ENCODE measurements at regions not wholly inside any gene's neighbourhood (a gene's known extent, or its start where the extent isn't known, plus 50 kb on each side); places are given as distances from the start of the nearest gene placed in this dataset.

DNA sequence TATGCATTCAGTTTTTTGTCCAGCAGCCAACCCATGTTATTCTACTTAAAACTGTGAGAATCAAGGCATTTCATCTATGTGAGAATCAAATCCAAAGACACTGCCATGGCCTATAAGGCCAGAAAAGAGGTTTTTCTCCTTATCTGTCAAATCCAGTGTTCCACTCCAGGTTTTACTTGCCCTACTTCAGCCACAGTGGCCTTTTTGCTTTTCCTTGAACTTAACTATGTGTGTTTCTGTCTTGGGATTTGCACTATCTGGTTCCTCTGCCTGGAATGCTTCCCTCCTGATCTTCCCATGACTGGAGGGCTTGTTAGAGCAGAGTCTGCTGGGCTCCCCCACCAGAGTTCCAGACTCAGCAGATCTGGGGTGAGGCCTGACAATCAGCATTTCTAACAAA is 113.1 kb upstream of the DOK5 start:
- DNase-seq (ENCODE audit: low read depth) = no peak

DNA sequence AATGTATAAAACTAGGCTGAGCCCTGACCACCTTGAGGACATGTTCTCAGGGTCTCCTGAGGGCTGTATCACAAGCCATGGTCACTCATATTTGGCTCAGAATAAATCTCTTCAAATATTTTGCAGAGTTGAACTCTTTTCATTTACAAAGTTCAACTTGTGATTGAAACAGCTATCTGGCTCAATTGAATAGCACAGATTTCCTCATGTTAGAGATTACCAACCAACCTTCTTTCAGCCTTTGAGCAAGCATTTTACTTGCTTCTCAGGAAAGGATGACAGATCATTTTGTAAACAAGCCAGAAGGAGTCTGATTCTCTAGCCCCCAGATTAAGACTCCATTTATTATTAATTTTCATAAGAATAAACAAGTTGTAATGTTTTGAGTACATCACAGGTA is 111.0 kb upstream of the DOK5 start:
- no peak for DNase-seq (ENCODE audit: low read depth)

GRCh38 chr20:54364919-54365318 is 110.5 kb upstream of the DOK5 start:
- DNase-seq (ENCODE audit: low read depth) = no peak

GRCh38 chr20:54366669-54367344 is 108.6 kb upstream of the DOK5 start:
- DNase-seq (ENCODE audit: low read depth) = no peak

- DNase-seq (ENCODE audit: low read depth) = no peak
Measured at GRCh38 chr20:54368570-54368969, 106.8 kb upstream of the DOK5 start.

GRCh38 chr20:54372313-54372712 is 103.1 kb upstream of the DOK5 start:
- no peak for DNase-seq (ENCODE audit: low read depth)

DNA sequence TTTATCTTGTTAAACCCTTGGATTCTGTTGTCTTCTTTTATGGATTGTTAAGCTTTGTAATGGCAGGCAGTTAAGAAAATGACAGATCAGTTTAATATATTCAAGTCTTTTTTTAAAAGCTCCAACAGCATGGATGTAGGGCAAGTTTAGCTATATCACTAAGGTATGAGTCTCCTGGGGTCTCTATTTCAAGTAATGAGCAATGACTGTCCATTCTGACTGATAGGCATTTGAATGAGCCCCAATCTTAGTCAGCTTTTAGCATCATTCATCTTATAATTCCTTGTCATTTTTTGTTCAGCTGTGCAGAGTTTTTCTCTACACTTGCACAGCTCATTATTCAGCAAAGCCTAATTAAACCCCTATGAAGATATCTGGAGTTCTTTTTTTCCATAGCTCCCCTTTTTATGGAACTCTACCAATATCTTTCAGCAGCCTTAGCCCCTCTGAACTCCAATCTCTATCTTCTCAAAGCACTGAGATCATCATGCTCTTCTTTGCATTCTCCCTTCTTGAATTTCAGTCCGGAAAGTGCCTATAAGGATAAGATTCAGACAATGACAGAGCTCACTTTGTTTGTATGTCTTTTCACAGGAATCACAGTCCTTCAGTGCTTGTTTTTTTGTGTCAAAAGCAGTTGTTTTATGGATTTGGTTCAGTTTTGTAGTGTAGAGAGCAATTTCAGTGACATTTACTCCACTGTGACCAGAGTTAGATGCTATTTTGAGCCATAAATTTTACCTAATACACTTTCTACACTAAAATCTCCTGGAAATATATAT is 97.2 kb upstream of the DOK5 start:
- no peak for DNase-seq (ENCODE audit: low read depth)

DNA sequence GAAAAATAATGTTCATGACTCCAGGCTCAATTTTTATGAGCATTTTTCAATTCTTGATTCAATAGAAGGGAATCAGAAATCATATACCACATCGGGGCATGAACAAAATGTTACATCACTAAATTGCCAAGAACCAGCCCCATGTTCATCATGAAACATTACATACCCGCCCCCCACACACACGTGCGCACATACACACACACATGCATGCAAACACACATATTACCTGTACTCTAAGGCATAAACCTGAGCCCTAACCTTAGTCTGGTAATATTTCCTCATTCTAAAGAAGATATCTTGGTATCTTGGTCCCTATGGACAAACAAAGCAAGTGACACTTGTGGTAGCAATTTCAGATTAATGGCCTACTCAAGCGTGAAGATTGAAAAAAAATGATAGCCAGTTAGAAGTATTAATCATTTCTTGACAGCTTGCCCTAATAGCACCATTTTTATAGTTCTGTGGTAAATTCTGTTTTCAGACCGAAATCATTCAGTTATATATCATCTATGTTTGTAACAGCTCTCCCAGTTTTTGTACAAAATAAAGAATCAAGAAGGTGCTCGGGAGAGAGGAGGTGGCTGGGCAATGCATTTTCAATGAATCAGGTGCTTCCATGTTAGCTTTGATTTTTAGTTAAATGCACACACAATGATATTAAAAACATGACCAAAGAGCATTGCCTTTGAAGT is 95.4 kb upstream of the DOK5 start:
- no peak for DNase-seq (ENCODE audit: low read depth)

DNA sequence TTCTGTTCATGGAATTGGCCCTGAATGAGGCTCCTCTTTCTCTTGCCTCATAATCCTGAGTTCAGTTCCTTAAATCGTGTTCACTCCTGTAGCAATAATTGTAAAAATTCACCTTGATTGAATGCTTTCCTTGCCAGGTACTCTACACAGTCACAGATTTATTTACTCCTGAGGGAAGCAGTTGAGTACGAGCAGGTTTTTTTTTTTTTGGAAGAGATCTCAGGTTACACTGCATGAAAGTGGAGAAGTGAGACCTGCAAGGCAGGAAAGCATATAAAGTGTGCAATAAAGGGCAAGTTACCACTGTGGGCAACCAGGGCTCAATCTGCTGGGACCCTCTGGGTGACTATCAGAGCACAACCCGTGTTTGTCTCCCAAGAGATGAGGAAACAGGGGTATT is 93.0 kb upstream of the DOK5 start:
- no peak for DNase-seq (ENCODE audit: low read depth)

- DNase-seq (ENCODE audit: low read depth) = no peak
Measured at GRCh38 chr20:54385746-54386145, 89.6 kb upstream of the DOK5 start.

- DNase-seq (ENCODE audit: low read depth) = no peak
Measured at GRCh38 chr20:54389596-54390280, 85.7 kb upstream of the DOK5 start.

DNA sequence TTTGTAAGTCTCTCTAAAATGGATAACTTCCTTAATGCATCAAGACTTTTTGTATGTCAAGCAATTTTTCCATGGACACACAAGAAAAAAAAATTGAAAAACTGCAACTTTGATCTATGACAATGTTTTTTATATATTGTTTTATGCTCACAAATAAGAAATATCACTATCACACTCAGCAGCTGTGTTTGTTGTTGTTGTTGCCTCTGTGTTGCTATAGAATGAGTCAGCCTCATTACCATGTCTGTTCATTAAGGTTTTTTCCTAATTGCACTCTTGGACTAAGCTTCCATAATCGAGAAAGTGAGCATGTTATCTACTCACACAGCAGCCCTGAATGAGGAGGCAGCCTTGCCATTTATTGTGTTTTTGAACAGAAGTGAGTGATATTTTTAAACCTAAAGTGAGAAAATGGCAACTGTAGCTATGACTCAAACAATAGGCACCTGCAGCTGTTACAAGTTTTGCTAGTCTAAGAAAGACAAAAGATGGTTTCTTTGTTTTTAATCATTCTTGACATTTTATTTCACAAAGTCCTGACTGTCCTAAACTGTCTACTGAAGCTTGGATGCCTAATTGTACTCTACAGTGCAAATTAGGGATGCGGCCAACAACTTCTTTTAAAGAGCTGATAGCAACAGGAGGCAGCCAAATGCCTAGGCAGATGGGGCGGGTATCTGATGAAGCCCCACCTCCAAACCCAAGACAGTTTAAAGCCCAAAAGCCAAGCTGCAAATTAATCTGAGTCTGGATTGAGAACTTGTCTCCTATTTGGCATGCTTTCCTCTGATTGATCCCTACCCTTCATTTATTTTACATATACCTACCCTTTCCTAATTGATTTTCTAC is 77.9 kb upstream of the DOK5 start:
- no peak for DNase-seq (ENCODE audit: low read depth)

GRCh38 chr20:54398814-54399213 is 76.6 kb upstream of the DOK5 start:
- no peak for DNase-seq (ENCODE audit: low read depth)

DNA sequence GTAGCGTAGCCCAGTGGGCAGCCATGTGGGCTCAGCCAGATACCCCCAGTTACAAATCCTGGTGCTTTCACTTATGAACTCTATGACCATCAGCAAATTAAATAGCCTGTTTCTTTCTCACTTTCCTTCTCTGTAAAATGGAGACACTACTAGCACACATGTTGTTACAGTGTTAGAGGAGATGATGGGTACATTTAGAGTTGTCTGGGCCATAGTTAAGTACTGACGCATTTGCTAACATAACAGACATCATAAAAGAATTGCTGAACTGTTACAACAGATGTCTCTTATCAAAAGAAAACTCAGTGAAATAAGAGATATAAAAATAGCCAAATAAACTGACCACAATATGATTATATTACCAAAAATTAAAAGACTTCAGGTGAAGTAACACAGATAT is 69.9 kb upstream of the DOK5 start:
- DNase-seq (ENCODE audit: low read depth) = no peak

- DNase-seq (ENCODE audit: low read depth) = no peak
Measured at GRCh38 chr20:54407459-54407858, 67.9 kb upstream of the DOK5 start.

- no peak for DNase-seq (ENCODE audit: low read depth)
Measured at GRCh38 chr20:54415967-54416366, 59.4 kb upstream of the DOK5 start.

DNA sequence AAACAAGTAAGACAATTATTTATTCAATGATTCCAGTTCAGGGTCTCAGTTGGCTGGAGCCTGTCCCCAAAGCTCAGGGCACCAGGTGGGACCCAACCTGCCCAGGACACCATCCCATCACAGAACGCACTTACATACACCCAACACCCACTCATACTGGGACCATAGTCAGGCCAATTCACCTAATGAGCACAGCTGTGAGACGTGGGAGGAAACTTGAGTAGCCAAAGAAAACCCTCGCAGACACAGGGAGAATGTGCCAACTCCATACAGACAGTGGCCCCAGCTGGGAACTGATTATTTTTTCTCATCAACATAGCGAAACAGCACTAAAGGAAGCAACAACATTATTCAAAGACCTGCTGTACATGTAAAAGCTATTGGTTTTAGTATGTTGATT is 58.6 kb upstream of the DOK5 start:
- no peak for DNase-seq (ENCODE audit: low read depth)

- no peak for DNase-seq (ENCODE audit: low read depth)
Measured at GRCh38 chr20:54419531-54419930, 55.9 kb upstream of the DOK5 start.
